ENCODE measurements at regions not wholly inside any gene's neighbourhood (a gene's known extent, or its start where the extent isn't known, plus 50 kb on each side); places are given as distances from the start of the nearest gene placed in this dataset.

GRCh38 chr10:121187391-121187790 is 336.2 kb downstream of the WDR11 start:
- TF ChIP-seq CTCF (IDR thresholded peaks at IDR 0.05; ENCODE audit: low read depth, low read length) (no peak), POLR2A (IDR thresholded peaks at IDR 0.05; ENCODE audit: extremely low read depth, insufficient read length) (no peak)
